ENCODE measurements at regions not wholly inside any gene's neighbourhood (a gene's known extent, or its start where the extent isn't known, plus 50 kb on each side); places are given as distances from the start of the nearest gene placed in this dataset.

DNA sequence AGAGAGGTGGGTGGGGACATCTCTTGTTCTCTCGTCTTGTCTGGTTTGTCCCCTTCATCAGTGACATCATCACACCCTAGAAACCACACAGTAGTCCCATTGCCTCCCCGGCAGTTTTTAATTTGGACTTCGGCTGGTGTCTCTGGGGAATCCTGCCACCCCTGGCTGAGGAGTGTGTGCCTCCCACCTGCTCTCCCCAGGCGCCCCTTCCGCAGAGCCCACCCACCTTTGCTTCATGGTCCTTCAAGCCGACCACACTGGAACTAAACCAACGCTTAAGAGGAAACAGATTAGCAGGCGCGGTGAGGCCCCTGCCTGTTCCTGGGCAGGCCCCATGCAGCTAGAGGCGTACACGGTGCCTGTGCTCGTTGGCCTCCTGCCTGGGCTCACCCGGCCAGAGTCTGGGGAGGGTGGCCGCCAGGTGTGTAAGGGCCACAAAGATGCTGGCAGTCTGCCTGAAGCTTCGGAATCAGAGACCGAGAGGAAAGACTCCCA is 107.6 kb upstream of the SPRY4 start:
- no peak for DNase-seq

DNA sequence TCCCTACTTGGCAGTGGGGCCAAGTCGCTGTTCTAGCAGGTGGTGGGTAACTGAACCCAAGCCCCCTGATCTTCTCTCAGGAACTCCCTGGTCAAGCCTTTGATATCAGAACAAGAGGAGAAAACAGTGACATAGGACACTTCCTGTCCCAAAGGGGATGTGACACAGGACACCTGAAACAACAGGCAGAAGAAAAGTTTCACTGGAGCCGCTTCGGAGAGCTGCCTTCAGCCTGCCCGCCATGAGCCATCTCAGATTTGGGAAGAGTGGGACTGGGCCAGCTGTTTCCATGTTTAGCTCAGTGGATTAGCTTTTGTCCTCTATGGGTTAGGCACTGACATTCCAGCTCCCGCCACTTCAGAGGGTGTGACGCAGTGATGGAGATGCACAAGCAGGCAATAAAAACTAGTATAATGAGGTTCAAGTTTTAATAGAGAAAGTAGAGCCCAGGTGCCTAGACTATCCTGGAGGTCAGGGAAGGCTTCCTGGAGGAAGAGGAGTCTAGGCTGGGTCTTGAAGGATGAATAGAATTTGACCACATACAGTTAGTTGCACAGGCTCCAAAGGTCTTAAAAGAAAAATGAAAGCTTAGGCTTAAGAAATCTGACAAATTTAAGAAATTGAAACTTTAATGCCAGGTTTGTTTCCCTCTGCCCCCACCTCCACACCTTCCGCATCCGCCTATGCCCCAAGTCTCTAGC is 104.1 kb upstream of the SPRY4 start:
- DNase-seq, result no peak

DNA sequence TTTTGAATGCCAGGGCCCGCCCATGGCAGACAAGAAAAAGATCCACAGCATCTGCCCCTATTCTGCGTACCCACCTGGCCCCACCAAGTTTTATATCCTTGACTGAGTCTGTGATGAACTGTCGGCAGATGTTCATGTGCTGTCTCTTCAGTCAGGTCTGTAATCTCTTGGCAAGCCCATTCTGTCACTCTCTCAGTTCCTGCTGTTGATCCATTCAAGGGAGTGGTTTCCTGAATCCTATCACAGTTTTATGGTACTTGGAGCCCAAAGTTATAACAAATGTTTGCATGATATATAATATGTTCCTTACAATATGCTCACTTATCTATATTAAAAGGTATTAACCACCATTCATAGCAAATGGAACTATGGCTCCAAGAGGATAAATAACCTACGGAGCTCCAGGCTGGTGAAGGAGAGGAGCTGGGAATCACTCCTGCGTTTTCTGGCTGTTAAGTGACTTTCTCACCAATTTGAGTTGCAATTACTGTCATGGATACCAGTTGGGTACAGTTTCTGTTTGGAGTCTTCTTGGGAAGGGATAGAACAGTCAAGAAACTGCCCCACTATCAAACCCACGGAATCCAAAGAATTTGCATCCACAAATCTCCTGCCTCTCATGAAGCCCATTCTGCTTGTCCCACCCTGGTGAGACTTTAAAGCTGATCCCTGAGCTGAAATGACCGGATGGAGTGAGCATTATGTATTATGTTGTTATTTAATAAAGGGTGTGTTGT is 103.4 kb upstream of the SPRY4 start:
- peak; percentile 77 for DNase-seq

DNA sequence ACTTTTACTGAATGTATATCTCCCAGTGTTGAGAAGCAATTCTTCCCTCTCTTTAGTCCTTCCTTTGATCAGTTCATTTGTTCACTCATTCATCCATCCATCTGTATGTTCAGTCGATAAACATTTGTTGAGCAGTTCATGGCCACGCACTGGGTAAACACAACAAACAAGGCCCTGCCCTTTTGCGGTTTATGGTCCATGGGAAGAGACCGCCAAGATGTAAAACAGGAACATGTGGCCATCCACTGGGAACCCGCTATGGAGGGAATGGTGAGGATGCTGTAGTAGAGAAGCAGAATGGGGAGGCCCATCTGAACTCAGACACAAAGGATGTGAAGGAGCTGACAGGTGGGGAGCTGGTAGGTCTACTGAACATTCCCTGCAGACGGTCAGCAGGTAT is 102.7 kb upstream of the SPRY4 start:
- no peak for DNase-seq

DNA sequence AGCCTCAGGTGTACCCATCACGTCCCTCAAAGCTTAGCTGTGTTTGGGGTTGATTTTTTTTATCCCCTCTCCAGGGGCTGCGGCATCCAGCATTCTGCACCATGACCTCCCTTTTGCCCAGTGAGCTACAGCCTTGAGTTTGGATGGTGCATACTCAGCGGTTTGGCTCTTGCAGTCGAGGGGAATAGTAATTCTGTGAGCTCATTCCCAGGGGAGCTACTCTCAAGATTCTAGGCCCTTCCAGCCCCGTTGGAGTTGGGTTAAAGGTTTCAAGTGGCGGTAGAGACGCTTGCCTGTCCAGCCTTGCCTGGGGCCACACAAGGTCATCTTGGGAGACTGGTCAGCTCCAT is 102.2 kb upstream of the SPRY4 start:
- no peak for DNase-seq

DNA sequence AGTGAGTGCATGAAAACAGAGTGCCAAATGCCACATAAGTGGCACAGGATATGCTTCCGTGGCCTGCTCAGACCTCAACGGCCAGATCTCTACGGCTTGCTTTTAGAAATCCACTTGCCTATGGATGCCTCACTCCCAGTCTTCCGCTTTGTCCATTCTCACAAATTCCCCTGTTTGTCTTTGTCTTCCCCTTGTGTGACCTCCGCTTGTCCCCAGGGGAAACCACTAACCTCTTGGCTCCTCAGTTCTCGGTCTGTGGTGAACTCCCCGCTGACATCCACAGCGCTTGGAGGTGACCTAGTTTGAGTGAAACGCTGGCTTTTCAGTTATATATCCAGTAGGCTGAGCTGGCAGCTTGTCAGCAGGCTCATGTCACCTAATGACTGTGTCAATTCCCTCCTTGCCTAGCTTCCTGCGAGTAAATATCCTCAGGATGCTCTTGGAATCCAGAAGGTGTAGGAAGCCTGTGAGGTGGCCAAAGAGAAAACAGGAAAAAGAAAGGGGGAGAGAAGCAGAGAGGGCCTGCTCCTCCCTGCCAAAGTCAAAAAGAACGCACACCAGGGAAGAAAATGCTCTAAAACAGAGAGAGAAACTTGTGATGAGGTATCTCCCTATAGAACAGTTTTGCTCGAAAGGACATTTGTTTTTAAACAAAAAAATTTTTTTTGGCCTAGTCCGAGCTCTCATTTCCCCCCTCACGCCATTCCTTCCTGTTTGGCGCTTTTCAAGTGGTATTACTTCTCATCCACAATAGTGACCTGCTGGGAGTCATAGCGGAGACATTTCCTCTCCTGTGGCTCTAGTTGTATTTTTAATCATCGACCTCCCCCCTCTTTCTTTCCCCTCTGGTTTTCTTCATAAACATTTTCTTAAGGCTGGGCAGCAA is 101.6 kb upstream of the SPRY4 start:
- peak; percentile 11 for DNase-seq

DNA sequence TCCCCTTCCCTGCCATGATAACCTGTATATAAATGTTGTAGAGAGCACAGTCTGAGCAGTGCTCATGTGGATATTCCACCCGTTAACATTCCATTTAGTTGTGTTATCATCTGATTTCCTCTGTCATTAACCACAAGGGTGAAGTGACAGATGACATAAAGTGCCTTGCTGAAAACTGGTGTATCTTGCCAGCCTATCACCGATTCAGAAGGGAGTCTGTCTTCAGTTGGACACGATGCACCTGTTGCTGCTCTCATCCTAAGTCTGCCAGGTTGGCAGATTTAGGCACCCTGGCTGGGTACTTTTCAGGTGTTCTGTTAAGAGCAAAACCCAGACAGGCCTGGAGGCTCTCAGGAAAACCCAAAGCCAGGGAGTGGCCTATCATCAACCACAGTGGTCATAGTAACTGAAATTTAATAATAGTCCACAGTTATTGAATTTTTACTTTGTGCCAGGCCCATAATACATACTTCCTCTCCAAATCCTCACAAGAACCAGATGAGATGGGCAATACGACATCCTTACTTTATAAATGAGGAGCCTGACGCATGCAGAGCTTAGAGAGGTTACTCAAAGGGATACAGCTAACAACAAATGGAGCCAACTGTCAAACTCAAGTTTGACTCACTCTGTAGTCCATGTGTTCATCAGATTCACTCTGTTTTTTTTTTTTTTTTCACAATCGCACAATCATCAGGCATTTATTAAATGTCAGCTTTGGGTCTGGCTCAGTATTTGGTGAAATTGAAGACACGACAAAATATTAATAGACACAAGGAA is 100.7 kb upstream of the SPRY4 start:
- no peak for DNase-seq

DNA sequence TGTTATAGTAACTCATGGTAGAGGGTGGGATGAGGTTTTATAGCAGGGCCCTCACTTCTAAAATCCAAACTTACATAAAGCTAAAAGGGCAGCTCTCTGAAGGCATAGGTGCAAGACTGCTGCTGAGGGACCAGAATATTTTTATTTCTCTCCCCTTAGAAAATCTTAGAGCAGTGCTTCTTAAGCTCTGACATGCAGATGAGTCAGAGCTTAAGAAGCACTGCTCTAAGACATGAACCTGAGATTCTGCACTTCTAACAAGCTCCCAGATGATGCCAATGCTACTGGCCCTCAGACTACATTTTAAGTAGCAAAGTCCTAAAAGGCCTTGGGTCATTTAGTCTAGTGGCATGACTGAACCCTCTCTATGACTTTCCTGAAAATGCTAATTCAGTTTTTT is 97.6 kb upstream of the SPRY4 start:
- DNase-seq, result no peak

DNA sequence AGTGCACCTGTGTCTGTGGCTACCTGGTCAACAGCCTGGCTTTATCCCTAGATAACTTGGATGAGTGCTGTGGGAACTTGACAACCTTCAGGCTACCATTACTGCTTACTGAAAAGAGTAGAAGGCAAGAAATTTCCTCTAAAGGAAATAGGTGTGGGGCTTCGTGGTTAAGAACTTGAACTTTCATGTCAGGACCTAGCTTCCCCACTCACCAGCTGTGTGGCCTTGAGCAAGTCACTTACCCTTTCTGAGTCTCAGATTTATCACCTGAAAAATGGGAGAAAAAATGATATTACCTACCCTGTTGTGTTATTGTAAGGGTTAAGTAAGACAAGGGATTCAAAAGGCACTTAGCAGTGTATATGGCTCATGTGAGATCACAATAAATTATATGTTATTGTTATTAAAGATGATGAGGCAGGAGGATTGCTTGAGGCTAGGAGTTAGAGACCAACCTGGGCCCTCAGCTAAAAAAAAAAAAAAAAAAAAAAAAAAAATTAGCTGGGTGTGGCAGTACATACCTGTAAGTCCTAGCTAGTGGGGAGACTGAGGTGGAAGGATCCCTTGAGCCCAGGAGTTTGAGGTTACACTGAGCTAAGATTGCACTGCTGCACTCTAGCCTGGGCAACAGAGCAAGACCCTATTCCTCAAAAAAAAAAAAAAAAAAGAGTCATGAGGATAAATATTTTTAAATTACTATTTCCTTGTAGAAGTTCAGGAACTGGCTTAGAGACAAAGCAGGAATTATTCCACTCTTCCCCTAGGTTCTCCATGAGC is 97.0 kb upstream of the SPRY4 start:
- DNase-seq, result no peak

DNA sequence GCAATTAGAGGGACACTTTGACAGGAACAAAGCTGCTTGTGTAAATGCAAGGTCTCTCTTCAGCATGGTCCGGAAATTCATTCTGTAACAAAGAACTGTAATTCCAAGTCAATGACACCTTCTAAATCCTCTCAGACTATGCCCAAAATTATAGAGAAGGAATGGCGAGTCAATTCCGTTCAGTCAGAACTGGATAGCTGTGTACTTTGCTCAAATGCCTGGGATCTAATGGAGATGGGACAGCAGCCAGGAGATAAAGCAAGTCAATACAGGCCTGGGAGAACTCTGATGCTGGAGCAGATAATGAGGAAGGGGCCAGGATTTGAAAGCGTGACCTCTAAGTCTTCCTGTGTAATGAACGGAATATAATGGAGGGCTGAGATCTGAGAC is 96.4 kb upstream of the SPRY4 start:
- DNase-seq, result peak; percentile 54

DNA sequence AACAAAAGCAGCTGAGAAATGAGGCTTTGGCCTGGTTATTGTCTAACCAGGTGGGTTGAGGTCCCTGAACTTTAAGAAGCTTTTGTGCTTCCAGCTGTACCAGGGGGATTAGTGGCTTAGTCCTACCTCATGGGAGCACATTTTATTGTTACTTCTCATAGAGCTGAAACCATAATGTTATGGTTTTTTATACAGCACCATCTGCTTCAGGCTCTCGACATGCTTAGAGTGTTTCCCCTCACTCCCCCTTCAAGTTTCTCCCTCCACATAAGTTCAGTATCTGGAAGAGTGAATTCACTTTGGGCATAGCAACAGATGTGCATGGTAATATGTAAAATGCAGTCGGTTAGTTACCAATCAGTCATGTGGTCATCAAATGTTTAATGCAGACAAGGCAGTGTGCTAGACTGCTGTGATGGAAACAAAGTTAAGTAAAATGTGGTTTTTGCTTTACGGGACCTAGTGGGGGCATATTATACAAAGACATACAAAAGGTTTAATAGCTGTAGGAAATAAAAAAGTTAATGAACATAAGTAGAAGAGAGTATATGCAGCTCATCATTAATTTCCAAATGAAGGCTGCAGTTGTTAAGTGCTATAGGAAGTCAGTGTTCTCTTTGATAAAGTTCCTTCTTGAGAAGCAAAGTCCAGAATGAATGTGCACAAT is 95.9 kb upstream of the SPRY4 start:
- peak; percentile 90 for DNase-seq

DNA sequence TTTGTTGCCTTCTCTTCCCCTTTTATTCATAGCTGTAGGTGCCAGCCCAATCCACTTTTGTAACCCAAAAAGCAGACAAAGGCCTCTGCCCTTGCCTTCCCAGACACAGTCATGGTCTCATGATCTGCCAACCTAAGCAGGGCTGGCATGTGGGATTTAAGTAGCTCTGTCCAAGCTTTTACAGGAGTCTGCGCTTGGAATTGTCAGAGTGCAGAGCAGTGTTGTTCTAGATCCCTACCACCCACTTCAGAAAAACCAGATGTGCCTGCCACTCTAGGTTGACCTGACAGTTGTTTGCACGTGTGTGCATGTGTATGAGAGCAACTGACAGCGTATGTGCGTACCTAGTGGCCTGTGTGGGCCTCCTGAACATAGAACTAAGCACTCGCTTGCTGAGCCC is 87.8 kb upstream of the SPRY4 start:
- DNase-seq, result no peak

DNA sequence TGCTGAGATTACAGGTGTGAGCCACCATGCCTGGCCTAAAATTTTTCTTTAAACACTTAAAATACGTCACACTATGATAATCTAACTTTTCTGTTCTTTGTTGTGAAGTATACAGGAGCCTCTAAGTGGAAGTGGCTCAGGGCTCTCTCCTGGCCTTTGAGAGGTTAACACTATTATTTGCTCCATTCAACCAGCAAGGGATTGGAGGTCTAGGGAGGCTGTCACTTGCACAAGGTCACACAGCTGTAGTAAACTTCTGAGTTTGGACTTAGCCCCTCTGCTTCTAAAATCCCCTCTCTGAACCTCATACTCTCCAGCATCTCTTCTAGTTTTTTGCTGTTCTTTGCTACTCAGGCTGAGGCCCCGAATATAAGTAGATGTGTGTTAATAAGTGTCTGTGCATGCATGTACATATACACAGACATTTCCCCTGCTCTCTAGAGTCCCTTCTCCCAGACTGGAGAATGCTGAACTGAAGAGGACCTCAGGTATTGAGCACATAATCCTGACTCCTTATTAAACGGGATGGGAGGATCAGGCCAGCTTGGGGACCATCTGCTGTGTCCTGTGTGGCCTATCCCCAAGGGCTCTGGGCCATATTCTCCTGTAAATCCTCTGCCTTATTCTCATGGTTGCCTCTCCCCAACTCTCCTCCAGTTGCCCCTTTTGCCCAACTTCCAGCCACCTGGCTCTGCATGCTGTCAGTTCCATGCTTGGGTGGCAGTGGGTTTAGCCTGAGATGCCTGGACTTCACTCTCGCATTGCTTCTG is 87.0 kb upstream of the SPRY4 start:
- DNase-seq, result peak; percentile 14

DNA sequence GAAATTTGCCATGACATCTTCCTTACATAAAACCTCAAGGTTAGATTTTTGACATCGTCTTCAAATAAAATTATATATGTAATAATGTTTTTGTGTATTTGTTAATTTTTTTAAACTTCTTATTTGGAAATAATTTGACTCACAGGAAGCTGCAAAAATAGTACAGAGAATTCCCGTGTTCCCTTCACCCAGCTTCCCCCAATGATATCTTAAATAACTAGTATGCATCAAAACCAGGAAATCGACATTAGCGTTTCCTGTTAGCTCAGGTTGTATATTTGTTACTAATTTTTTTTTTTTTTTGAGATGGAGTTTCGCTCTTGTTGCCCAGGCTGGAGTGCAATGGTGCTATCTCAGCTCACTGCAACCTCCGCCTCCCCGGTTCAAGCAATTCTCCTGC is 86.3 kb upstream of the SPRY4 start:
- no peak for DNase-seq

DNA sequence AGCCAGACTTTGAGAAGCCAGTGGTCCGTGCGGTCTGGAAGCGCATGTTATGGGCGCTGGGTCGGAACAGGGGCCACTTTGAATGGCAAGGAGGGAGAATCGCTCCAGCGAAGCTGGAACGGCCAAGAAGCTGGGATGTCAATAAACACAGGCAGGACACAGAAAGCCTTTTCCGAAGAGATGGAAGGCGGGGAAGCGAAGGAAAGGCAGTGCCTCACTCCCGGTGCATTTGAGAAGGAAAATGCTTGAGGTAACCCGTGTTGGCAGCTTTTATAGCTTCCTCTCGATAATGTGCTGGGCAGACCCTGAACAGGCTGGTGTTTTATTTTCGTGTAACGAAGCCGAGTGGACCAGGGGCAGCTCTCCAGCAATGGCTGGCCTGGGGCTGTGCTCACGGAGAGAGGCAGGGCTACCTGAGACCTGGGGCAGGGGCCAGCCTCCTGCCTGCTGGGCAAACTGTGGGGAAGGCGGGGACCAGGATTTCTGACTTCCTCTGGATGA is 84.2 kb upstream of the SPRY4 start:
- no peak for DNase-seq

DNA sequence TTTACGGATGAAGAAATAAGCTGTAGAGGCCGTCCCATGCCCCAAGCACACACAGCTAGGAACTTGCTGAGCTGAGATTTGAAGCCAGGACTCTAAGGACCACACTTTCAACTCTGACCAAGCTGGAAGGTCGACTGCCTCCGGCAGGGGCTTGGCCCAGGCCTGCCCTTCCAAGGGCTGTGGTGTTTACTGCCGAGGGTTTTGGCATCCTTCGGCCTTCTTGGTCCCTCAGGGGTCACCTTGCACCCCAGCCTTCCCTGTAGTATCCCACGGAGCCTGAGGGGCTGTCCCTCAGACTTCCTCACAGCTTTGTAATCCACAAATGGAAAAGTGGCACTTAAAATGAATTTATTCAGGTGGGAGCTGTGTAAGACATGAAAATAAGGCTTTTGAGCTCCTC is 83.7 kb upstream of the SPRY4 start:
- DNase-seq, result no peak

DNA sequence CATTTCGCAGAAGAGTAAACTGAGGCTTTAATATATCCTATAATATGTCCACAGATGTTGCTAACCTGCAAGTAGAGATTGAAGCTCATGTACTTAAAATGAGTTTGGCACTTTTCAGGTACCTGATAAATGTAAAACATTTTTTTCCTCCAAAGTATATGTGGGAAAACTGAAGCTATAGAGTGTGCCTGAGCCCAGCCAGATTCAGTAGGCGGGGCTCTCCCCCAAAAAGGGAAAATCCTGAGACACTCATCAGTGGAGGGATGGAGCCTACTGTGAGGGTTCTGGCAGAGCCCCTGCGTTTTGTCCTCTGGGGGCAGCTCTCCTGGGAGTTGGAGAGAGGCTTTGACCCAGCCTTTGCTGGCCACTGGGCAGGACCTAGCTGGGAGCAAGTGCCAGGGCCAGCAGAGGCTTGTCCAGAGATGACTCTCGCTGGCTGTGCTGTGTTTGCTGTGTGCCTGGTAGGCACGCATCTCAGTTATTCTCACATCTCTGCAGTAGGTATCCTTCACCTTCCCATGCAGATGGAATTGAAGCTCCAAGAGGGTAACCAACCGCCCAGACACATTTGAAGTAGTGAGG is 81.1 kb upstream of the SPRY4 start:
- no peak for DNase-seq

DNA sequence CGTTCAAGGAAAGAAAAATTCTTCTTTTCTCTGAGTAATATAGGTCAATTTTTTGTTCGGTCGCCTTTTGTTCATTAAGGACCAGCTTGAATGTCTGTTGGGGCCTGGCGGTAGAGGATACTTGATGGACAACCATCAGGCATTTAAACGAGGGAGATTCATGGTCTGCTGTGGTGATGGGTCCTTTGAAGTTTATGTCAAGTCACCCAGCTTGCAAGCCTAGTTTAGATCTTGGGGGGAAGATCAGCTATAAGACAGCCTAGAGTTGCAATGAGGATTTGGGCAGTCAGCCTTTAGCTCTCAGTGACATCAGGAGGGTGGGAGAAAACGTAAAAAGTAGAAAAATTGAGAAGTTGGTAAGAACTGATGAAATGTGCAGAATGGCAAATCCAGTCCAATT is 80.2 kb upstream of the SPRY4 start:
- no peak for DNase-seq

DNA sequence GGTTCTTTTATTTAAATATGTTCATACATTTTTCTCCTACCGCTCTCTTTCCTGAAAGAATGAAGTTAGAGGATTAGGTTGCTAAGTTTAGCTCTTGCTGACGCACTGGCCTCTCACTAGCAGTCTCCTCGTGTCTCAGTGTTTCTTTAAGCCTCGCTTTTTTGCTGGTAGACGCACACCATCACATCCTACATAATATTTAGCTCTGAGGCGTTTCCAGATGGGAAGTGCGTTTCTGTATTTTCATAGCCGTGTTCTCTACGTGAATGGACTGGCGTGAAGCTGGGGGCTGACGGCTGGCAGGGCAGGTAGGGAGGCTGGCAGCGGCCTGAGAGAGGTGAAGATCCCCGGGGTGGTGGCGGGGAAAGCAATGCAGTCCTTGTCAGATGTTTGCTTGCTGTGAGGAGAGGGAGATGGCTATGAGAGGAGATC is 79.2 kb upstream of the SPRY4 start:
- no peak for DNase-seq

DNA sequence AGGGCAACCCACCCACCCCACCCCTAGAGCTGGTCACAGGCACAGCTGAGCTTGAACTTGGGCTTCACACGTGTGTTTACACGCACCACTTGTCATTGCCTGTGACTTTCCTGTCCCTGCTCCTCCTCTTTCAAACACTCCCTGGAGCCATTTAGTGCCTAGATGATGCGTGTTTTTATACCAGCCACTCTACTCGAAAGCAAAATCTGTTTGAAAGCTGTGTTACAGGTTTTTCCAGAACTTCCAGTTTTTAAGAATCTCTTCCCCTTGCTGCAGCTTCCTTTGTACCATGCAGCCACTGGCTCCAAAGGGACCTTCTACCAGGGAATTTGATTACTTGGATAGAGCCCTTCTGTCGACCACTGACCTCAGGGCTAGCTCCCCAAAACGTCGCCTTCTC is 78.8 kb upstream of the SPRY4 start:
- no peak for DNase-seq
